Spleen (tissue), 11 donors: ENCODE measurements at regions not wholly inside any gene's neighbourhood (a gene's known extent, or its start where the extent isn't known, plus 50 kb on each side); places are given as distances from the start of the nearest gene placed in this dataset.

Experiments
- DNase-seq: peaks from one replicate; pipeline ENCODE4 v3.0.0-alpha.2; 2020
- H3K27ac ChIP-seq, 8 donors: fragments of 200-600 bp; sonication (generic) in 7 of 8; 1 replicate in 4 of 8; 2 replicates in 4 of 8; pipeline versions ENCODE4 v1.5.0 to v1.8.0; 2016 to 2021; ENCODE audit warnings: inconsistent platforms in 4 of 8, mild to moderate bottlenecking in 4 of 8, moderate library complexity in 1 of 8
- H3K27me3 ChIP-seq, 7 donors: fragments of 200-600 bp; sonication (generic) in 6 of 7; replicated peaks in 1 of 7; 1 replicate in 4 of 7; 2 replicates in 3 of 7; pipeline versions ENCODE4 v1.5.0 to v1.8.0; 2016 to 2021; ENCODE audit warnings: inconsistent platforms in 3 of 7, mild to moderate bottlenecking in 1 of 7
- H3K36me3 ChIP-seq, 6 donors: fragments of 200-600 bp; sonication (generic) in 5 of 6; 1 replicate in 4 of 6; 2 replicates in 2 of 6; pipeline versions ENCODE4 v1.5.0 to v1.8.0; 2016 to 2021; ENCODE audit warnings: inconsistent platforms in 2 of 6
- H3K4me1 ChIP-seq, 6 donors: fragments of 200-600 bp; sonication (generic) in 5 of 6; 1 replicate in 3 of 6; 2 replicates in 3 of 6; pipeline versions ENCODE4 v1.5.0 to v1.8.0; 2016 to 2021; ENCODE audit warnings: inconsistent platforms in 3 of 6
- H3K4me3 ChIP-seq, 8 donors: fragments of 200-600 bp; sonication (generic) in 7 of 8; 1 replicate in 4 of 8; 2 replicates in 4 of 8; pipeline versions ENCODE4 v1.5.0 to v1.8.0; 2016 to 2021; ENCODE audit warnings: inconsistent platforms in 4 of 8, mild to moderate bottlenecking in 4 of 8, moderate library complexity in 2 of 8
- H3K9me3 ChIP-seq, 8 donors: fragments of 200-600 bp; sonication (generic) in 7 of 8; 1 replicate in 4 of 8; 2 replicates in 4 of 8; pipeline versions ENCODE4 v1.5.0 to v1.8.0; 2016 to 2021; ENCODE audit warnings: inconsistent platforms in 4 of 8
- CTCF ChIP-seq, 11 experiments: fragments of 200-600 bp in 7 of 11; fragments of 450-650 bp in 4 of 11; sonication (generic) in 4 of 11; IDR thresholded peaks in 8 of 11; conservative IDR thresholded peaks in 3 of 11; 1 replicate in 7 of 11; 2 replicates in 4 of 11; pipeline versions ENCODE4 v1.4.0 to v1.8.0; 2016 to 2021; ENCODE audit warnings: antibody characterized with exemption in 11 of 11, inconsistent platforms in 4 of 11, mild to moderate bottlenecking in 1 of 11
- POLR2A ChIP-seq, 3 donors: fragments of 450-650 bp; IDR thresholded peaks; one replicate each; pipeline ENCODE4 v1.5.1; 2017; ENCODE audit warnings: antibody characterized with exemption in 3 of 3, mild to moderate bottlenecking in 1 of 3
- POLR2AphosphoS5 ChIP-seq, 3 donors: sonication (generic); formaldehyde crosslinking; IDR thresholded peaks; one replicate each; pipeline ENCODE4 v1.5.1; 2017; ENCODE audit warnings: antibody characterized with exemption in 3 of 3
- WGBS, 5 donors: extraction: QIAGEN DNeasy Blood & Tissue Kit in 3 of 5; methylation state at CpG; one replicate each; pipeline versions ENCODE4 v1.1.5 to v1.1.7; 2013 to 2018; 5-methylcytosine and 5-hydroxymethylcytosine counted together
- intact Hi-C: fragments of 100-400 bp; cut with DNase I; formaldehyde crosslinking; loops from one replicate; pipeline ENCODE4 v1.15.0; 2023; ENCODE audit warnings: low total_unique reads
- donor health status: healthy with polysubstance abuse.
- donor health status: DM: no; HTN: no; CAD: no; lungs with moderate emphysema.
- donor health status: DM: no; HTN: no; CAD: no.
- donor health status: Bipolar disorder and iron deficiency.
- donor health status: healthy.
- donor health status: DM: no; HTN: no; CAD: no.
- donor health status: DM: yes; HTN: yes; CAD: no.

GRCh38 chr6:164442572-164442971, 866.8 kb downstream of the C6orf118 start:
- Histone ChIP-seq H3K36me3 (no peaks in the 10 kb centered on the region), H3K27ac (no peak overlapping the region), H3K9me3 (peaks cover 0 to 35% (median 18%) of the 10 kb centered on the region in 8 donors), H3K27me3 (no peaks in the 10 kb centered on the region), H3K4me3 (no peak overlapping the region), H3K4me1 (no peaks in the 10 kb centered on the region)
- no peak for DNase-seq
- TF ChIP-seq POLR2A (IDR thresholded peaks at IDR 0.05), result no peak
- TF ChIP-seq CTCF (IDR thresholded peaks at IDR 0.05 in 8 of 11, conservative IDR thresholded peaks at IDR 0.05 in 3 of 11), result no peak
- no peak for TF ChIP-seq POLR2AphosphoS5 (IDR thresholded peaks at IDR 0.05)
- intact Hi-C loops, result no loop called here
- WGBS, 5 donors, result 78 to 95% (median 84%) methylated on average over 2 of the region's 2 CpGs

- H3K27ac ChIP-seq, result no peak overlapping the region
- no peaks in the 10 kb centered on the region for H3K27me3 ChIP-seq
- H3K36me3 ChIP-seq, result no peaks in the 10 kb centered on the region
- no peak overlapping the region for H3K4me3 ChIP-seq
- WGBS, 5 donors, result 68 to 80% (median 76%) methylated on average over 5 of the region's 5 CpGs
- TF ChIP-seq POLR2AphosphoS5 (IDR thresholded peaks at IDR 0.05) (no peak), POLR2A (IDR thresholded peaks at IDR 0.05) (no peak), CTCF (IDR thresholded peaks at IDR 0.05 in 8 of 11, conservative IDR thresholded peaks at IDR 0.05 in 3 of 11) (no peak)
- no peaks in the 10 kb centered on the region for H3K4me1 ChIP-seq
- no peak for DNase-seq
- peaks cover 0 to 31% (median 18%) of the 10 kb centered on the region in 8 donors for H3K9me3 ChIP-seq
- intact Hi-C loops, result no loop called here
These were observed 870.1 kb downstream of the C6orf118 start for GRCh38 chr6:164439331-164439730.

GRCh38 chr6:164436976-164437375, 872.4 kb downstream of the C6orf118 start:
- H3K4me3 ChIP-seq, result no peak overlapping the region
- DNase-seq, result no peak
- H3K4me1 ChIP-seq, result no peaks in the 10 kb centered on the region
- H3K9me3 ChIP-seq, result peaks cover 0 to 9% (median 0%) of the 10 kb centered on the region in 8 donors
- 83 to 91% (median 87%) methylated on average over 5 of the region's 5 CpGs for WGBS, 5 donors
- TF ChIP-seq POLR2A (IDR thresholded peaks at IDR 0.05), result no peak
- no peak for TF ChIP-seq POLR2AphosphoS5 (IDR thresholded peaks at IDR 0.05)
- TF ChIP-seq CTCF (IDR thresholded peaks at IDR 0.05 in 8 of 11, conservative IDR thresholded peaks at IDR 0.05 in 3 of 11), result no peak
- no peak overlapping the region for H3K27ac ChIP-seq
- no peaks in the 10 kb centered on the region for H3K27me3 ChIP-seq
- H3K36me3 ChIP-seq, result no peaks in the 10 kb centered on the region
- intact Hi-C loops, result no loop called here

GRCh38 chr6:164427728-164428402, 881.5 kb downstream of the C6orf118 start:
- intact Hi-C loops, result no loop called here
- no peak for DNase-seq
- H3K4me1 ChIP-seq, result no peaks in the 10 kb centered on the region
- 68 to 84% (median 69%) methylated on average over 2 of the region's 2 CpGs for WGBS, 5 donors
- H3K9me3 ChIP-seq, result peaks cover 0 to 27% (median 13%) of the 10 kb centered on the region in 8 donors
- H3K27me3 ChIP-seq, result no peaks in the 10 kb centered on the region
- no peaks in the 10 kb centered on the region for H3K36me3 ChIP-seq
- H3K27ac ChIP-seq, result no peak overlapping the region
- H3K4me3 ChIP-seq, result no peak overlapping the region
- TF ChIP-seq POLR2AphosphoS5 (IDR thresholded peaks at IDR 0.05) (no peak), POLR2A (IDR thresholded peaks at IDR 0.05) (no peak), CTCF (IDR thresholded peaks at IDR 0.05 in 8 of 11, conservative IDR thresholded peaks at IDR 0.05 in 3 of 11) (no peak)
